Activated naive CD4-positive, alpha-beta T cell treated with anti-CD3 and anti-CD28 coated beads, Interleukin-2, amount 10 ng/mL, durations not matched to agents 7 days and 5 days (primary cell): ENCODE measurements at regions not wholly inside any gene's neighbourhood (a gene's known extent, or its start where the extent isn't known, plus 50 kb on each side); places are given as distances from the start of the nearest gene placed in this dataset.
"Not testable (repeated sequence)": the region's sequence is repeated elsewhere in the genome, so short reads cannot be mapped to it uniquely, and the experiment has no call there.

ENCODE experiments used
- CTCF ChIA-PET: fragments of 350-600 bp; sonication (Branson Sonifier 250); formaldehyde crosslinking; loops from one replicate; lab custom pipeline; 2021; ENCODE audit warnings: antibody characterized with exemption; lab: Charles Lee
- DNase-seq: peaks from one replicate; pipeline ENCODE4 v3.0.0-alpha.2; 2020
- H3K27ac Mint-ChIP-seq: one replicate; pipeline ENCODE4 v1.8.0; 2021; ENCODE audit warnings: mild to moderate bottlenecking, moderate library complexity, mixed read lengths
- H3K27me3 Mint-ChIP-seq: one replicate; pipeline ENCODE4 v1.8.0; 2021; ENCODE audit warnings: mild to moderate bottlenecking, mixed read lengths
- H3K36me3 Mint-ChIP-seq: one replicate; pipeline ENCODE4 v1.8.0; 2021; ENCODE audit warnings: mixed read lengths
- H3K4me1 Mint-ChIP-seq: one replicate; pipeline ENCODE4 v1.8.0; 2021; ENCODE audit warnings: mixed read lengths
- H3K4me3 Mint-ChIP-seq: one replicate; pipeline ENCODE4 v1.8.0; 2021; ENCODE audit warnings: mild to moderate bottlenecking, moderate library complexity, mixed read lengths
- H3K9me3 Mint-ChIP-seq: one replicate; pipeline ENCODE4 v1.8.0; 2021; ENCODE audit warnings: mixed read lengths

GRCh38 chr1:149157409-149157808 lies 54.1 kb upstream of the NBPF9 start:
- CTCF ChIA-PET, H3K27me3 Mint-ChIP-seq, H3K36me3 Mint-ChIP-seq: not testable (repeated sequence)

GRCh38 chr1:149158308-149158707 lies 55.0 kb upstream of the NBPF9 start:
- Mint-ChIP-seq H3K4me1 (peaks cover 17% of the 10 kb centered on the region), H3K27ac (peak overlapping the region; percentile 49)
- DNase-seq, H3K4me3 Mint-ChIP-seq, CTCF ChIA-PET, H3K9me3 Mint-ChIP-seq, H3K27me3 Mint-ChIP-seq, H3K36me3 Mint-ChIP-seq: not testable (repeated sequence)

More at GRCh38 chr1:149157409-149157808, 54.1 kb upstream of the NBPF9 start:
- DNase-seq, H3K9me3 Mint-ChIP-seq, H3K4me3 Mint-ChIP-seq: not testable (repeated sequence)
- Mint-ChIP-seq H3K4me1 (peaks cover 17% of the 10 kb centered on the region), H3K27ac (peak overlapping the region; percentile 83)

- H3K27me3 Mint-ChIP-seq, CTCF ChIA-PET, H3K27ac Mint-ChIP-seq, H3K36me3 Mint-ChIP-seq, H3K4me3 Mint-ChIP-seq, H3K9me3 Mint-ChIP-seq, DNase-seq: not testable (repeated sequence)
- peaks cover 13% of the 10 kb centered on the region for H3K4me1 Mint-ChIP-seq
Measured at GRCh38 chr1:149163063-149163444, 59.7 kb upstream of the NBPF9 start.

- H3K27ac Mint-ChIP-seq = peak overlapping the region; percentile 90
- H3K36me3 Mint-ChIP-seq, H3K27me3 Mint-ChIP-seq, H3K4me1 Mint-ChIP-seq, H3K9me3 Mint-ChIP-seq, CTCF ChIA-PET: not testable (repeated sequence)
- H3K4me3 Mint-ChIP-seq = peak overlapping the region; percentile 81
- DNase-seq = peak; percentile 54
Measured at GRCh38 chr1:149174765-149175164, 71.4 kb upstream of the NBPF9 start.

GRCh38 chr1:149175812-149176211 lies 72.5 kb upstream of the NBPF9 start:
- DNase-seq = peak; percentile 43
- H3K27ac Mint-ChIP-seq = peak overlapping the region; percentile 82
- peak overlapping the region; percentile 73 for H3K4me3 Mint-ChIP-seq
- H3K4me1 Mint-ChIP-seq, H3K27me3 Mint-ChIP-seq, H3K9me3 Mint-ChIP-seq, H3K36me3 Mint-ChIP-seq, CTCF ChIA-PET: not testable (repeated sequence)

GRCh38 chr1:149176453-149177316 lies 73.3 kb upstream of the NBPF9 start:
- H3K4me1 Mint-ChIP-seq, H3K27me3 Mint-ChIP-seq, H3K9me3 Mint-ChIP-seq, H3K36me3 Mint-ChIP-seq, CTCF ChIA-PET: not testable (repeated sequence)
- Mint-ChIP-seq H3K4me3 (peak overlapping the region; percentile 79), H3K27ac (peak overlapping the region; percentile 94)
- peak; percentile 74 for DNase-seq

DNA sequence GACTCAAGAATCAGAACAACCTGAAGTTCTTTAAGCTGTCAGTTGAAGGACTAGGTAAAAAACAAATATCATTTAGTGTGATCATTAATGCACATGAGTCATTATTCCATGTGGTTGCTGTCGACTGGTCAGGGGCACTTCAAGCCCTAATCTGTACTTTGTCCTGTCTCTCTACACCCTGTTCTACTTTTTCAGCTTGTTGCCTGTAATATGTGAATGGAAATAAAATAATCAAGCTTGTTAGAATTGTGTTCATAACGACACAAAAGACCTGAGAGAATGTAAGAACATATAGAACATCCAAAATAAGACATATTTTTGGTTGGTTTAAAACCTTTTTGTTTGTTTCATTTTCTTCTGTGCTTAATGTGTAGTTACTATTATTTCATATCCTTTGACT lies 87.4 kb upstream of the NBPF9 start:
- DNase-seq, H3K4me1 Mint-ChIP-seq, H3K9me3 Mint-ChIP-seq, H3K4me3 Mint-ChIP-seq, H3K27me3 Mint-ChIP-seq, CTCF ChIA-PET, H3K36me3 Mint-ChIP-seq, H3K27ac Mint-ChIP-seq: not testable (repeated sequence)

GRCh38 chr1:149196651-149197050 lies 93.3 kb upstream of the NBPF9 start:
- H3K27me3 Mint-ChIP-seq, H3K36me3 Mint-ChIP-seq, H3K9me3 Mint-ChIP-seq, DNase-seq, H3K4me3 Mint-ChIP-seq, H3K4me1 Mint-ChIP-seq, CTCF ChIA-PET, H3K27ac Mint-ChIP-seq: not testable (repeated sequence)

- H3K4me3 Mint-ChIP-seq, CTCF ChIA-PET, H3K36me3 Mint-ChIP-seq, H3K4me1 Mint-ChIP-seq, H3K27ac Mint-ChIP-seq, DNase-seq, H3K9me3 Mint-ChIP-seq, H3K27me3 Mint-ChIP-seq: not testable (repeated sequence)
Measured at GRCh38 chr1:149200567-149200966, 97.2 kb upstream of the NBPF9 start.

DNA sequence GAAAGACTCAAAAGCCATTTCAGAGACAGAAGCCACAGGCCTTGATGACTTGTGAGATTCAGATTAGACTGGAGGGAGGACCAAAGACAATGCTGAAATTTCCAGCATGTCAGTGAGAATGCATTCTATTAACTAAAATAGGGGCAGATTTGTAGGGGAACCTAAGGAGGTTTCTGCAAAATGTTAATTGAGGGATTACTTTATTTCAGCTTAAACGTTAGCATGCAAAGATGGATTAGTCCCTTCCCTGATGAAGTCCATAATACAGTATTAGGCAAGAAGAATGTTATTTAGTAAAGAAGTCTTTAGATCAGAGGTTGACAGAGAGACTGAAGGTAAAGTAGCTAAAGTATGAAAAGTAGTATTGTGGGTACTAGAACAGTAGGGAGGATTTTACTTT lies 98.9 kb upstream of the NBPF9 start:
- H3K36me3 Mint-ChIP-seq, H3K27me3 Mint-ChIP-seq, H3K9me3 Mint-ChIP-seq, CTCF ChIA-PET, H3K4me3 Mint-ChIP-seq, H3K4me1 Mint-ChIP-seq, H3K27ac Mint-ChIP-seq, DNase-seq: not testable (repeated sequence)

GRCh38 chr1:149204396-149204795 lies 101.0 kb upstream of the NBPF9 start:
- H3K27me3 Mint-ChIP-seq, H3K36me3 Mint-ChIP-seq, H3K4me3 Mint-ChIP-seq, H3K9me3 Mint-ChIP-seq, DNase-seq, CTCF ChIA-PET, H3K27ac Mint-ChIP-seq, H3K4me1 Mint-ChIP-seq: not testable (repeated sequence)

GRCh38 chr1:149208836-149209235 lies 105.5 kb upstream of the NBPF9 start:
- H3K4me3 Mint-ChIP-seq, H3K27ac Mint-ChIP-seq, H3K27me3 Mint-ChIP-seq, DNase-seq, H3K9me3 Mint-ChIP-seq, H3K36me3 Mint-ChIP-seq, CTCF ChIA-PET, H3K4me1 Mint-ChIP-seq: not testable (repeated sequence)

DNA sequence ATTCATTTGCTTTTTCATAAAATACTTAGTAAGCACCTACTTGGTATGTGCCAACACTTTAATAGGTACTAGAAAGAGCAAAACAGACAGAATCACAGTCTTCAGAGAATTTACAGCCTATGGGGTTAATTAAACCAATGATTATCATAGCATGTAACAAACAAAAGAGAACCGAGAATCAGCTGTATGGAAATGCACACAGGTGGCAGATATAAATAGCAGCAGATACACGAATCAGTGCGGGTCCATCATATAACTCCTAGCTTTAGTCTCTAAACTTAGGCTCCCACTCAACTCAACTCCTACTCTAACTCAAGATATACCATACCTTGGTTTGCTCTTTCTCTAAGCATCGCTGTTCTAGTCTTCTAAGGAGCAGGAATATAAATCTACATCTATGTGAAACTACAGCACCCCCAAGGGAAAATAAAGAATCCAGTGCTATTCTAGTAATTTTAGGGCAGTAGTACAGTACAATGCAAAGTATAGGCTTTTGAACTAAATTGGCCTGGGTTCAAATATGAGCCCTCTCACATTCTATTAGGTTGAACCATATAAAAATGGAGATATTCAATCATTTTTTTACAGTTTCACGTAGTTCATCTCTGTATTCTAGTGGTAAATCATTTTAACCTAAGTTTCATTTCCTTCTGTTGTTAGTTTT lies 108.5 kb upstream of the NBPF9 start:
- CTCF ChIA-PET, H3K27me3 Mint-ChIP-seq, H3K36me3 Mint-ChIP-seq, DNase-seq, H3K9me3 Mint-ChIP-seq, H3K4me3 Mint-ChIP-seq, H3K27ac Mint-ChIP-seq, H3K4me1 Mint-ChIP-seq: not testable (repeated sequence)

- H3K27me3 Mint-ChIP-seq, H3K9me3 Mint-ChIP-seq, CTCF ChIA-PET, H3K4me1 Mint-ChIP-seq, H3K27ac Mint-ChIP-seq, H3K4me3 Mint-ChIP-seq, H3K36me3 Mint-ChIP-seq, DNase-seq: not testable (repeated sequence)
Measured at GRCh38 chr1:149212946-149213345, 109.6 kb upstream of the NBPF9 start.

DNA sequence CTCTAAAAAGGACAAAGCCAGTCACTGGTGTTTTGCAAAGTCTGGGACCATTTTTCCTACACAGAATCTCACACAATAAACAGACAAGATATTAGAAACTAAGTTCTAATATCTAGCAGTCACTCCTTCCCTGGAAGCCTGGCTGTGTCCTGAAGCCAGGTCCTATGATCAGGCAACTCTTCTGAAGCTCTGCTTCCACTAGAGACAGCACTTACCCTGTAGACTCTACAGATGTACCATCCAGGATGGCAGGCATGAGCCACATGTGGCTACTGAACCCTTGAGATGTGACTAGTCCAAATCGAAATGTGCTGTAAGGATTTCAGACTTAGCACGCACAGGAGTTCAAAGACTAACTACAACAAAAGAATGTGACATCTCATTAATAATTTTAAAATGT lies 110.3 kb upstream of the NBPF9 start:
- DNase-seq, H3K36me3 Mint-ChIP-seq, CTCF ChIA-PET, H3K9me3 Mint-ChIP-seq, H3K4me3 Mint-ChIP-seq, H3K4me1 Mint-ChIP-seq, H3K27ac Mint-ChIP-seq, H3K27me3 Mint-ChIP-seq: not testable (repeated sequence)
